GM23338 (cell line): ENCODE measurements at regions not wholly inside any gene's neighbourhood (a gene's known extent, or its start where the extent isn't known, plus 50 kb on each side); places are given as distances from the start of the nearest gene placed in this dataset.

Experiments used
- ATAC-seq: fragments of 200-7000 bp; cut with Tn5 transposase; 3 replicates; pipeline ENCODE4 v1.9.1; 2020
- DNase-seq: peaks from one replicate; pipeline ENCODE4 v3.0.0-alpha.2; 2015; ENCODE audit warnings: low spot score
- H2AFZ ChIP-seq: fragments of 200-600 bp; sonication (generic); 2 replicates; pipeline ENCODE4 v1.8.0; 2016; ENCODE audit warnings: antibody characterized with exemption, mild to moderate bottlenecking, moderate library complexity
- H3F3A ChIP-seq: fragments of 200-600 bp; sonication (generic); replicated peaks from 2 replicates; pipeline ENCODE4 v1.8.0; 2017; ENCODE audit warnings: antibody characterized with exemption, mixed run types, low read depth
- H3K27ac ChIP-seq: fragments of 200-600 bp; sonication (generic); 2 replicates; pipeline ENCODE4 v1.6.1; 2016; ENCODE audit warnings: low read depth
- H3K27me3 ChIP-seq: fragments of 200-600 bp; sonication (generic); 2 replicates; pipeline ENCODE4 v1.8.0; 2016; ENCODE audit warnings: mild to moderate bottlenecking, mixed run types, moderate library complexity; ENCODE audit not compliant: insufficient read depth
- H3K36me3 ChIP-seq: fragments of 200-600 bp; sonication (generic); 2 replicates; pipeline ENCODE4 v1.8.0; 2016; ENCODE audit warnings: mild to moderate bottlenecking; ENCODE audit not compliant: insufficient read depth
- H3K4me1 ChIP-seq: fragments of 200-600 bp; sonication (generic); 2 replicates; pipeline ENCODE4 v1.8.0; 2016; ENCODE audit warnings: mild to moderate bottlenecking, moderate library complexity; ENCODE audit not compliant: insufficient read depth
- H3K4me2 ChIP-seq: fragments of 200-600 bp; sonication (generic); 2 replicates; pipeline ENCODE4 v1.7.1; 2017; ENCODE audit warnings: mixed run types
- H3K4me3 ChIP-seq: fragments of 200-600 bp; sonication (generic); 2 replicates; pipeline ENCODE4 v1.6.1; 2016; ENCODE audit warnings: mixed run types
- H3K79me2 ChIP-seq: fragments of 200-600 bp; sonication (generic); replicated peaks from 2 replicates; pipeline ENCODE4 v1.8.0; 2017; ENCODE audit warnings: mild to moderate bottlenecking; ENCODE audit not compliant: insufficient read depth
- H3K9me2 ChIP-seq: fragments of 200-600 bp; sonication (generic); 2 replicates; pipeline ENCODE4 v1.8.0; 2017; ENCODE audit not compliant: insufficient read depth
- H4K20me1 ChIP-seq: fragments of 200-600 bp; sonication (generic); replicated peaks from 2 replicates; pipeline ENCODE4 v1.8.0; 2017; ENCODE audit warnings: mild to moderate bottlenecking; ENCODE audit not compliant: insufficient read depth
- H3K27ac Mint-ChIP-seq: 2 replicates; pipeline ENCODE4 v1.8.0; 2020; ENCODE audit warnings: inconsistent platforms, mild to moderate bottlenecking, moderate library complexity, mixed read lengths
- H3K27me3 Mint-ChIP-seq: 3 replicates; pipeline ENCODE4 v1.8.0; 2022; ENCODE audit warnings: low read depth, mild to moderate bottlenecking, moderate library complexity, mixed read lengths, inconsistent platforms; ENCODE audit not compliant: insufficient read depth, poor library complexity
- H3K36me3 Mint-ChIP-seq: 3 replicates; pipeline ENCODE4 v1.8.0; 2021; ENCODE audit warnings: low read depth, mild to moderate bottlenecking, inconsistent platforms, moderate library complexity, mixed read lengths
- H3K4me1 Mint-ChIP-seq: 3 replicates; pipeline ENCODE4 v1.8.0; 2020; ENCODE audit warnings: mild to moderate bottlenecking, inconsistent platforms, mixed read lengths
- H3K4me3 Mint-ChIP-seq: 3 replicates; pipeline ENCODE4 v1.8.0; 2021; ENCODE audit warnings: moderate library complexity, mild to moderate bottlenecking, inconsistent platforms, mixed read lengths
- H3K9me3 Mint-ChIP-seq: 3 replicates; pipeline ENCODE4 v1.8.0; 2020; ENCODE audit warnings: moderate library complexity, mild to moderate bottlenecking, inconsistent platforms, mixed read lengths
- CREB1 ChIP-seq: fragments of 250-450 bp; sonication (Bioruptor Pico); IDR thresholded peaks from 2 replicates; pipeline ENCODE4 v1.5.0; 2020; ENCODE audit warnings: low read depth, mild to moderate bottlenecking, moderate library complexity
- CTCF ChIP-seq, 2 experiments: fragments of 200-600 bp in 1 of 2; sonication (generic) in 1 of 2; conservative IDR thresholded peaks; 2 replicates each; pipeline versions ENCODE4 v1.5.1 to v1.6.1; 2016 to 2017; ENCODE audit warnings: antibody characterized with exemption in 2 of 2, low read depth in 2 of 2, mild to moderate bottlenecking in 2 of 2, moderate library complexity in 1 of 2
- EZH2 ChIP-seq: fragments of 200-600 bp; sonication (generic); IDR thresholded peaks from one replicate; pipeline ENCODE4 v1.8.0; 2017; ENCODE audit warnings: antibody characterized with exemption, mild to moderate bottlenecking, low read depth; ENCODE audit not compliant: unreplicated experiment
- EZH2phosphoT487 ChIP-seq: fragments of 200-600 bp; sonication (generic); IDR thresholded peaks from one replicate; pipeline ENCODE4 v1.8.1; 2018; ENCODE audit warnings: antibody characterized with exemption; ENCODE audit not compliant: unreplicated experiment
- JUNB ChIP-seq: IDR thresholded peaks from one replicate; pipeline ENCODE4 v1.6.1; 2016; ENCODE audit warnings: antibody characterized with exemption; ENCODE audit not compliant: unreplicated experiment
- NANOG ChIP-seq: IDR thresholded peaks from 2 replicates; pipeline ENCODE4 v1.6.1; 2016; ENCODE audit warnings: antibody characterized with exemption, borderline replicate concordance
- POLR2AphosphoS5 ChIP-seq: IDR thresholded peaks from 2 replicates; pipeline ENCODE4 v1.6.1; 2016; ENCODE audit warnings: antibody characterized with exemption, low read depth
- ZNF114 ChIP-seq: fragments of 250-450 bp; sonication (Bioruptor Pico); IDR thresholded peaks from 2 replicates; pipeline ENCODE4 v1.5.0; 2020; ENCODE audit warnings: mild to moderate bottlenecking, moderate library complexity
- ZNF331 ChIP-seq: fragments of 250-450 bp; sonication (Bioruptor Pico); IDR thresholded peaks from 2 replicates; pipeline ENCODE4 v1.5.0; 2020; ENCODE audit warnings: low read depth, mild to moderate bottlenecking, moderate library complexity
- TF ChIP-seq, protein P1 (sequence below): IDR thresholded peaks from one replicate; pipeline ENCODE4 v1.6.1; 2018; ENCODE audit warnings: antibody characterized with exemption; ENCODE audit not compliant: unreplicated experiment
- TF ChIP-seq, protein P2 (sequence below): IDR thresholded peaks from 2 replicates; pipeline ENCODE4 v1.6.1; 2016; ENCODE audit warnings: antibody characterized with exemption

- TF ChIP-seq, protein P1, sequence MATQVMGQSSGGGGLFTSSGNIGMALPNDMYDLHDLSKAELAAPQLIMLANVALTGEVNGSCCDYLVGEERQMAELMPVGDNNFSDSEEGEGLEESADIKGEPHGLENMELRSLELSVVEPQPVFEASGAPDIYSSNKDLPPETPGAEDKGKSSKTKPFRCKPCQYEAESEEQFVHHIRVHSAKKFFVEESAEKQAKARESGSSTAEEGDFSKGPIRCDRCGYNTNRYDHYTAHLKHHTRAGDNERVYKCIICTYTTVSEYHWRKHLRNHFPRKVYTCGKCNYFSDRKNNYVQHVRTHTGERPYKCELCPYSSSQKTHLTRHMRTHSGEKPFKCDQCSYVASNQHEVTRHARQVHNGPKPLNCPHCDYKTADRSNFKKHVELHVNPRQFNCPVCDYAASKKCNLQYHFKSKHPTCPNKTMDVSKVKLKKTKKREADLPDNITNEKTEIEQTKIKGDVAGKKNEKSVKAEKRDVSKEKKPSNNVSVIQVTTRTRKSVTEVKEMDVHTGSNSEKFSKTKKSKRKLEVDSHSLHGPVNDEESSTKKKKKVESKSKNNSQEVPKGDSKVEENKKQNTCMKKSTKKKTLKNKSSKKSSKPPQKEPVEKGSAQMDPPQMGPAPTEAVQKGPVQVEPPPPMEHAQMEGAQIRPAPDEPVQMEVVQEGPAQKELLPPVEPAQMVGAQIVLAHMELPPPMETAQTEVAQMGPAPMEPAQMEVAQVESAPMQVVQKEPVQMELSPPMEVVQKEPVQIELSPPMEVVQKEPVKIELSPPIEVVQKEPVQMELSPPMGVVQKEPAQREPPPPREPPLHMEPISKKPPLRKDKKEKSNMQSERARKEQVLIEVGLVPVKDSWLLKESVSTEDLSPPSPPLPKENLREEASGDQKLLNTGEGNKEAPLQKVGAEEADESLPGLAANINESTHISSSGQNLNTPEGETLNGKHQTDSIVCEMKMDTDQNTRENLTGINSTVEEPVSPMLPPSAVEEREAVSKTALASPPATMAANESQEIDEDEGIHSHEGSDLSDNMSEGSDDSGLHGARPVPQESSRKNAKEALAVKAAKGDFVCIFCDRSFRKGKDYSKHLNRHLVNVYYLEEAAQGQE = no peak
- no peak for TF ChIP-seq POLR2AphosphoS5
- TF ChIP-seq CTCF (conservative IDR thresholded peaks at IDR 0.05; ENCODE audit: low read depth in 2 of 2) = no peak
- no peak for TF ChIP-seq ZNF331 (CRISPR knock-in tag)
- TF ChIP-seq, protein P2, sequence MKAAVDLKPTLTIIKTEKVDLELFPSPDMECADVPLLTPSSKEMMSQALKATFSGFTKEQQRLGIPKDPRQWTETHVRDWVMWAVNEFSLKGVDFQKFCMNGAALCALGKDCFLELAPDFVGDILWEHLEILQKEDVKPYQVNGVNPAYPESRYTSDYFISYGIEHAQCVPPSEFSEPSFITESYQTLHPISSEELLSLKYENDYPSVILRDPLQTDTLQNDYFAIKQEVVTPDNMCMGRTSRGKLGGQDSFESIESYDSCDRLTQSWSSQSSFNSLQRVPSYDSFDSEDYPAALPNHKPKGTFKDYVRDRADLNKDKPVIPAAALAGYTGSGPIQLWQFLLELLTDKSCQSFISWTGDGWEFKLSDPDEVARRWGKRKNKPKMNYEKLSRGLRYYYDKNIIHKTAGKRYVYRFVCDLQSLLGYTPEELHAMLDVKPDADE = no peak
- TF ChIP-seq JUNB = no peak
These were observed 140.8 kb downstream of the PTGER3 start (continued) for GRCh38 chr1:70906800-70907199.

GRCh38 chr1:70907563-70908310 is 139.9 kb downstream of the PTGER3 start:
- Mint-ChIP-seq H3K36me3 (no peaks in the 10 kb centered on the region), H3K9me3 (no peaks in the 10 kb centered on the region), H3K4me3 (no peak overlapping the region), H3K27me3 (peaks cover 2% of the 10 kb centered on the region), H3K4me1 (no peaks in the 10 kb centered on the region; the same call in 2 of the 3 replicates), H3K27ac (no peak overlapping the region)
- no peak overlapping the region for H3K4me2 ChIP-seq
- no peak overlapping the region for H3K4me3 ChIP-seq
- H3K79me2 ChIP-seq = no peaks in the 10 kb centered on the region
- DNase-seq = no peak
- no peak overlapping the region for H3K27ac ChIP-seq
- H3K9me2 ChIP-seq = peaks cover 8% of the 10 kb centered on the region; the same call in 1 of the 2 replicates
- no peak overlapping the region for H2AFZ ChIP-seq
- H3K27me3 ChIP-seq = no peaks in the 10 kb centered on the region
- no peaks in the 10 kb centered on the region for H4K20me1 ChIP-seq
- TF ChIP-seq EZH2 = no peak
- TF ChIP-seq ZNF114 (CRISPR knock-in tag) = no peak
- no peak for TF ChIP-seq CREB1 (CRISPR knock-in tag)
- TF ChIP-seq NANOG = no peak
- no peak for TF ChIP-seq POLR2AphosphoS5
- no peak for TF ChIP-seq EZH2phosphoT487
- TF ChIP-seq, protein P1 = no peak
- H3F3A ChIP-seq = no peaks in the 10 kb centered on the region
- H3K4me1 ChIP-seq = no peaks in the 10 kb centered on the region
- no peaks in the 10 kb centered on the region for H3K36me3 ChIP-seq
- no peak for ATAC-seq
